ENCODE measurements at regions not wholly inside any gene's neighbourhood (a gene's known extent, or its start where the extent isn't known, plus 50 kb on each side); places are given as distances from the start of the nearest gene placed in this dataset.

- TF ChIP-seq CTCF (IDR thresholded peaks at IDR 0.05) (no peak), EZH2 (IDR thresholded peaks at IDR 0.05) (no peak), EZH2phosphoT487 (IDR thresholded peaks at IDR 0.05) (no peak)
Measured at GRCh38 chr9:80407220-80407619, 835.5 kb downstream of the TLE4 start.

All from neural progenitor cell (in vitro differentiated cells).